Fibroblast of skin of left biceps (primary cell): ENCODE measurements at regions not wholly inside any gene's neighbourhood (a gene's known extent, or its start where the extent isn't known, plus 50 kb on each side); places are given as distances from the start of the nearest gene placed in this dataset.

Experiments used
- DNase-seq, 2 experiments: peaks; one replicate each; pipeline ENCODE4 v3.0.0-alpha.2; 2013; ENCODE audit warnings: low read depth in 2 of 2

- DNase-seq = no peak
Observed at GRCh38 chr2:41572154-41572553, 475.7 kb upstream of the PKDCC start.

GRCh38 chr2:41576423-41576822 lies 471.4 kb upstream of the PKDCC start:
- no peak for DNase-seq

- no peak for DNase-seq
Observed at GRCh38 chr2:41579806-41580205, 468.0 kb upstream of the PKDCC start.

GRCh38 chr2:41580806-41581205 lies 467.0 kb upstream of the PKDCC start:
- DNase-seq = no peak

- no peak for DNase-seq
Observed at GRCh38 chr2:41595240-41595639, 452.6 kb upstream of the PKDCC start.

GRCh38 chr2:41597680-41598079 lies 450.1 kb upstream of the PKDCC start:
- DNase-seq = no peak

- DNase-seq = no peak
Observed at GRCh38 chr2:41598161-41598894, 449.5 kb upstream of the PKDCC start.

- no peak for DNase-seq
Observed at GRCh38 chr2:41600460-41600859, 447.4 kb upstream of the PKDCC start.

GRCh38 chr2:41602341-41602740 lies 445.5 kb upstream of the PKDCC start:
- no peak for DNase-seq

- DNase-seq = no peak
Observed at GRCh38 chr2:41605311-41605710, 442.5 kb upstream of the PKDCC start.

GRCh38 chr2:41605914-41606313 lies 441.9 kb upstream of the PKDCC start:
- no peak for DNase-seq

GRCh38 chr2:41610501-41611190 lies 437.2 kb upstream of the PKDCC start:
- DNase-seq = peak; percentile 31 to 35

GRCh38 chr2:41618754-41619153 lies 429.1 kb upstream of the PKDCC start:
- no peak for DNase-seq

GRCh38 chr2:41621095-41621494 lies 426.7 kb upstream of the PKDCC start:
- DNase-seq = no peak

GRCh38 chr2:41621563-41621962 lies 426.3 kb upstream of the PKDCC start:
- DNase-seq = no peak

- no peak for DNase-seq
Observed at GRCh38 chr2:41622301-41622700, 425.5 kb upstream of the PKDCC start.

- no peak for DNase-seq
Observed at GRCh38 chr2:41626936-41627335, 420.9 kb upstream of the PKDCC start.

GRCh38 chr2:41634686-41635085 lies 413.1 kb upstream of the PKDCC start:
- DNase-seq = no peak

- DNase-seq = no peak
Observed at GRCh38 chr2:41644936-41645335, 402.9 kb upstream of the PKDCC start.

- DNase-seq = no peak
Observed at GRCh38 chr2:41647468-41648050, 400.3 kb upstream of the PKDCC start.

- DNase-seq = no peak
Observed at GRCh38 chr2:41657226-41657625, 390.6 kb upstream of the PKDCC start.

GRCh38 chr2:41659758-41660157 lies 388.1 kb upstream of the PKDCC start:
- DNase-seq = no peak

- DNase-seq = no peak
Observed at GRCh38 chr2:41662461-41662860, 385.4 kb upstream of the PKDCC start.
